IgD-negative memory B cell (primary cell): ENCODE measurements at regions not wholly inside any gene's neighbourhood (a gene's known extent, or its start where the extent isn't known, plus 50 kb on each side); places are given as distances from the start of the nearest gene placed in this dataset.

ENCODE experiments used
- H3K27ac Mint-ChIP-seq, 3 donors: one replicate each; pipeline ENCODE4 v1.8.0; 2020 to 2022; ENCODE audit warnings: mild to moderate bottlenecking in 3 of 3, mixed read lengths in 3 of 3, moderate library complexity in 1 of 3
- H3K27me3 Mint-ChIP-seq: one replicate; pipeline ENCODE4 v1.8.0; 2021; ENCODE audit warnings: mixed read lengths
- H3K36me3 Mint-ChIP-seq: one replicate; pipeline ENCODE4 v1.8.0; 2020; ENCODE audit warnings: mild to moderate bottlenecking, mixed read lengths
- H3K4me1 Mint-ChIP-seq, 3 donors: one replicate each; pipeline ENCODE4 v1.8.0; 2020 to 2022; ENCODE audit warnings: mixed read lengths in 3 of 3, mild to moderate bottlenecking in 1 of 3
- H3K4me3 Mint-ChIP-seq, 4 donors: one replicate each; pipeline ENCODE4 v1.8.0; 2020 to 2022; ENCODE audit warnings: mild to moderate bottlenecking in 4 of 4, mixed read lengths in 4 of 4, moderate library complexity in 3 of 4
- H3K9me3 Mint-ChIP-seq, 3 donors: one replicate each; pipeline ENCODE4 v1.8.0; 2020 to 2021; ENCODE audit warnings: mixed read lengths in 3 of 3, mild to moderate bottlenecking in 1 of 3

DNA sequence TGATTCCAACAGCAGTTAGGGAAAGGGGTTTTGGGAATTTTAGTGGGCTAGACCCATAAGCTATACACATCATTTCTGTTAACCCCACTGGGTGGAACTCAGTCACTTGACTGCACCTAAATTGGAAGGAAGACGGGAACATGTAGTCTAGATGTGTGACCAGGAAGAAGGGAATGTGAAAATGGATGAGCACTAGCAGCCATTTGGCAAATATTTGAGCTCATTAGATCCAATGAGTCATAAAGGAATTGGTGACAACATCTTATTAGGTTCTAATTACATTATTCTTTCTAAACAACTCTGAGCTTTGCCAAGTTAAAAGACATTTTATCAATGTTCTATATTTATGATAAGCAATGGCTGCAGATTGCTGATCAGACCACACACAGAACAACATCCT, 400.6 kb downstream of the IRS1 start:
- Mint-ChIP-seq H3K4me1 (peaks cover 0 to 1% (median 0%) of the 10 kb centered on the region in 3 donors), H3K9me3 (no peaks in the 10 kb centered on the region), H3K27me3 (no peaks in the 10 kb centered on the region), H3K36me3 (no peaks in the 10 kb centered on the region), H3K27ac (no peak overlapping the region), H3K4me3 (no peak overlapping the region)

DNA sequence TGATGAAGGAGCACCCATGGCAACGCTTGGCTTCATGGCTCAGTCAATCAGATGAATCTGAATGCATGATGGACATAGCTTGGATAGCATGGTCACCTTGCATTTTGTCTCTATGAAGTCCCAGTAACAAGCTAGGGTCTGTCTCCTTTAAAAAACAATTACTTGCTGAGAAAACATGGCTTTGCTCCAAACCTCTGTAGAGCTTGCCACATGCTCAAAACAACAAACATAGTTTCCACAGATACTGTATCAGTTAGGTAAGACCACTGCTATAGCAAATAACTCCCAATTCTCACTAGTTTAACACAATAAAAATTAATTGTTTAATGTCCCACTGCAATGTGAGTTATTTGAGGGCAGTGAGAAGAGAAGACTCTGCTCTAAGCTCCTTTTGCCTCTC, 401.0 kb downstream of the IRS1 start:
- Mint-ChIP-seq H3K9me3 (no peaks in the 10 kb centered on the region), H3K27ac (no peak overlapping the region), H3K27me3 (no peaks in the 10 kb centered on the region), H3K36me3 (no peaks in the 10 kb centered on the region), H3K4me3 (no peak overlapping the region), H3K4me1 (peaks cover 0 to 1% (median 0%) of the 10 kb centered on the region in 3 donors)

DNA sequence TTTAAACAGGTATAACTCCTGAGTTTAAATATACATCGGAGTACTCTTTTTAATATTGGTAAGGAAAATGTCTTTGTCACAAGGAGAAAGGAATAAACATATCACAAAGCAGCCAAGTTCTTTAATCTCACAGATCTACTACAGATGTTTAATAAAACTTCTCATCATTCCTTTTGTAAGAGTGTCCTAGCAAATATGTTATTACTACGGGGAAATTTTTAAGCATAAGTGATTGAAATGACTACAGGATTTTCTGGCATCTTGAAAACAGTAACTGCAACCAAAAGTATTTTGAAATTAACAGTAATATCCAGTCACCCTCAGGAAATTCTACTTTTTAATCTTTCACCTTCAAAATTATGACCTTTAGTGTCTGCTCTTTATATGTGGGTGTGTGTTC, 403.1 kb downstream of the IRS1 start:
- H3K4me3 Mint-ChIP-seq = no peak overlapping the region
- no peak overlapping the region for H3K27ac Mint-ChIP-seq
- no peaks in the 10 kb centered on the region for H3K27me3 Mint-ChIP-seq
- peaks cover 0 to 1% (median 0%) of the 10 kb centered on the region in 3 donors for H3K4me1 Mint-ChIP-seq
- no peaks in the 10 kb centered on the region for H3K9me3 Mint-ChIP-seq
- no peaks in the 10 kb centered on the region for H3K36me3 Mint-ChIP-seq

DNA sequence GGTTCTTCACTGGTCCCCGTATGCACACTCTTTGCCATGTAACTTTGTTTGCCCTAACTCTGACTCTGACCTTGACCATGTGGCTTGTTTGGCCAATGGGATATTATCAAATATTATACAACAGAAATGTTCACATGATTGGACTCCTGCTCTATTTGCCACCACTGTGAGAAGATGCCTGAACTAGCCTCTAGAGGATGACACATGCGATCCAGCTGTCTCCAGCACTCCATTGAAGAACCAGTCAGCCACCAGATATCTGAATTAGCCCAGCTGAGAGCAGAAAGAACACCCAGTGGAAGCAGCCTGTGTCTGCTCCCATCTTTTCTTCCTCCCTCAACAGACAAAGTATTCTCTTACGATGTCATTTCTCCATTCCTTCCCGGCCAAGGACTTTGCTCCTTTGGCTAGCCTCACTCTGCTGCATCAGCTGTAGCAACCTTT, 412.1 kb downstream of the IRS1 start:
- Mint-ChIP-seq H3K4me3 (no peak overlapping the region), H3K27me3 (no peaks in the 10 kb centered on the region), H3K9me3 (no peaks in the 10 kb centered on the region), H3K27ac (no peak overlapping the region), H3K36me3 (no peaks in the 10 kb centered on the region), H3K4me1 (no peaks in the 10 kb centered on the region)

DNA sequence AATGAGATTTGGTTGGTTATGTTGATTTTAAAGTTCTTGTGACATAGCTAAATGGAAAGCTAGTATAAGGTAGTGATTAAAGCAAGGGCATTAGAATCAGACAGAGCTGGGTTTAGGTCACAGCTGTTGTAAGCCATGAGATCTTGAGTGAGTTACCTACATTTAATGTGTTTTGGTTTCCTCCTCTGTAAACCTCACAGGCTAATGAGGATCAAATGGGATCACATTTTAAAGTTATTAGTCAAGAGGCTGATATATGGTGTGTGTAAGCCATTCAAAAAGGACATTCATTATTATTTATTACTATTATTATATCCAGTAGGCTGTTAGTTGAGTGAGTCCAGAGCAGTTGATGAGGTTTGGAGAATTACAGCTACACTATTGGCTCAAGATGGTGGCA, 416.2 kb downstream of the IRS1 start:
- no peaks in the 10 kb centered on the region for H3K27me3 Mint-ChIP-seq
- no peaks in the 10 kb centered on the region for H3K4me1 Mint-ChIP-seq
- no peaks in the 10 kb centered on the region for H3K36me3 Mint-ChIP-seq
- H3K9me3 Mint-ChIP-seq = no peaks in the 10 kb centered on the region
- H3K4me3 Mint-ChIP-seq = no peak overlapping the region
- H3K27ac Mint-ChIP-seq = peak overlapping the region in 1 of 3 donors; percentile 28

DNA sequence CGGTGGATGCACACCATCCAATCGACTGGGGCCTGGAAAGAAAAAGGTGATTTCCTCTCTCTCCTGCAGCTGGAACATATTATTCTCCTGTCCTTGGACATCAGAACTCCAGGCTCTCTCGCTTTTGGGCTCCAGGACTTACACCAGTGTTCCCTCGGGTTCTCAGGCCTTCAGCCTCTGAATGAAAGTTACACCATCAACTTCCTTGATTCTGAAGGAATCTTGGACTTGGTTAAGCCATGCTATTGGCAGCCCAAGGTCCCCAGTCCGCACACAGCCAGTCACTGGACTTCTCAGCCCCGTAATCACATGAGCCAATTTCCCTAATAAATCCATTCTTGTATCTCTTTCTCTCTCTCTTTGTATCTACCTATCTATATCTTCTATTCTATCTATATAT, 418.9 kb downstream of the IRS1 start:
- Mint-ChIP-seq H3K4me1 (no peaks in the 10 kb centered on the region), H3K27ac (no peak overlapping the region), H3K36me3 (no peaks in the 10 kb centered on the region), H3K27me3 (peaks cover 2% of the 10 kb centered on the region), H3K9me3 (no peaks in the 10 kb centered on the region), H3K4me3 (no peak overlapping the region)

DNA sequence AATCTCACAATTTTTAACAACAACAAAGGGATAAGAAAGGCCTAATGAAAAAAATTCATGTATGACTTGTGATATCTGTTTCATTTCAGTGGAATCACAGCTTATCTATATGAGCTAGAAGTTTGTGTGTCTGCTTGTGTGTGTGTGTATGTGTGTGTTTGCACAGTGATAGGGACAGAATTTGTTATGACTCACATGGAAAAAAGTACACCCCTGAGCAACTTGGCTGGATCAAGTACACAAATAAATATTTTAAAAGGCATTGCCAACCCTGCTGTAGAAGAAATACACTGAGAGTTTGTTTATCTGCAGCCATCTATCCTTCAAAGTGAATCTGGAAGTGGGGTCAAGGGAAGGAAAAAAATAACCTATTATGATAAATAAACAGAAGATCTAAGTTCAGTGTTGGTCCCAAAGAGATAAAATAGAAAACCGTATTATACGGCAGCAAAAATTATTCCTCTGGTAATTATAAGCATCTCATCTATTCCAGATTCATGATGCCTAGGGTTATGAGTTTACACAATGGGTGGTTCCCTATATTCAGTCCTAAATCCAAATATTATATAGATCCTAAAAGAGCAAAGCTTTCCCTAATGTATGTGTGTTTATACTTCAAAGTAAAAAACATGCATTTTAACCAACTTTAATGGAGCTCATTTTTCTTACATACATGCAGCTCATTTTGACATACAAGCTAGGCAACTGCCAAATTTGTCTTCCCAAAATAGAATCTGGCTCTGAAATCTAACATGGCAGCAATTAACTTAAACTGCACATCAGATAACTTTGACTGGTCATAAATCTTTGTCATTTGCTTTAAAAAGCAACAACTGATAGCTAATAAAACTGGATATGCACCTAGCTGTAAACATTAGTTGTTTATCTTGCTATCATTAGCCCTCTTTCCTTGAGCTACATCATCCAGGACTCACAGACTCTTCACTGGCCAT, 420.6 kb downstream of the IRS1 start:
- Mint-ChIP-seq H3K27ac (no peak overlapping the region), H3K9me3 (no peaks in the 10 kb centered on the region), H3K36me3 (no peaks in the 10 kb centered on the region), H3K4me1 (no peaks in the 10 kb centered on the region), H3K27me3 (peaks cover 2% of the 10 kb centered on the region), H3K4me3 (no peak overlapping the region)

DNA sequence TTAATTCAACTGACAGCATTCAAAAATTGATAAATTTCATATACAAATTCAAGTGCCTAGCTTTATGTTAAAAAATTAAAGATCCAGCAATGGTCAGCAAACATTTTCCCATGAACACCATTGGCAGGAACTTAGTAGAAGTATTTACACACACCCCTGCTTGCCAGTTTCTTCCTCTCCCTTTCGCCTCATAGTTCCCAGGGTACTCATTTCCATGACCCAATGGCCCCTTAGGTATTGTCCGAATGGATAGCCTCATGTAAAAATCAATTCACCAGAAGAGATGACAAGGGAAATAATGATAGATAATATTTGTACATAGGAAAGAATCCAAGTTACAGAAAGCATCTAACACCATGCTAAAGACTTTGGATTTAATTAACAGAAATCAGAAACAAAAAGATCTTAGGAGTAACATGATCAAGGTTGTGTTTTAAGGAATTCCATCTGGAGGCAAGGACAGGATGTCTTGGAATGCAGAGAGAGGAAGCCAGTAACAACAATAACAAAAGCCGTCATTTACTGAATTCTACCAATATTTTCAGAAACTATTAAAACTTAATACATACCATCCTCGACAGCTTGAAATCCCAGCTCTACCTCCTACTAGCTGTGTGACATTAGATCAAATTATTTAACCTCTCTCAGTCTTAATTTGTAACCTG, 423.0 kb downstream of the IRS1 start:
- peaks cover 2% of the 10 kb centered on the region for H3K27me3 Mint-ChIP-seq
- no peak overlapping the region for H3K27ac Mint-ChIP-seq
- no peak overlapping the region for H3K4me3 Mint-ChIP-seq
- no peaks in the 10 kb centered on the region for H3K4me1 Mint-ChIP-seq
- no peaks in the 10 kb centered on the region for H3K9me3 Mint-ChIP-seq
- H3K36me3 Mint-ChIP-seq = no peaks in the 10 kb centered on the region

DNA sequence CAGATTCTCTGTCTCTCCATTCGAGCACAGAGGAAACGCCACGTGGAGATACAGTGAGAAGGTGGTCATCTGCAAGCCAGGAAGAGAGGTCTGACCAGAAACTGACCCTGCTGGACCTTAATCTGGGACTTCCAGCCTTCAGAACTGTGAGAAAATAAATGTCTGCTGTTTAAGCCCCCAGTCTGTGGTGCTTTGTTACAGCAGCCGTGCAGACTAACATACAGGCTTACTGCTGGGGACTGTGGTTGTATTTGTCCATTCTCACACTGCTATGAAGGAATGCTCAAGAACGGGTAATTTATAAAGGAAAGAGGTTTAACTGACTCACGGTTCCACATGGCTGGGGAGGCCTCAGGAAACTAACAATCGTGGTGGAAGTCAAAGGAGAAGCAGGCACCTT, 432.7 kb downstream of the IRS1 start:
- H3K27ac Mint-ChIP-seq = peak overlapping the region in 1 of 3 donors; percentile 24
- H3K4me1 Mint-ChIP-seq = peaks cover 0 to 3% (median 1%) of the 10 kb centered on the region in 3 donors
- H3K9me3 Mint-ChIP-seq = no peaks in the 10 kb centered on the region
- H3K27me3 Mint-ChIP-seq = peaks cover 6% of the 10 kb centered on the region
- peaks cover 2% of the 10 kb centered on the region for H3K36me3 Mint-ChIP-seq
- H3K4me3 Mint-ChIP-seq = no peak overlapping the region

DNA sequence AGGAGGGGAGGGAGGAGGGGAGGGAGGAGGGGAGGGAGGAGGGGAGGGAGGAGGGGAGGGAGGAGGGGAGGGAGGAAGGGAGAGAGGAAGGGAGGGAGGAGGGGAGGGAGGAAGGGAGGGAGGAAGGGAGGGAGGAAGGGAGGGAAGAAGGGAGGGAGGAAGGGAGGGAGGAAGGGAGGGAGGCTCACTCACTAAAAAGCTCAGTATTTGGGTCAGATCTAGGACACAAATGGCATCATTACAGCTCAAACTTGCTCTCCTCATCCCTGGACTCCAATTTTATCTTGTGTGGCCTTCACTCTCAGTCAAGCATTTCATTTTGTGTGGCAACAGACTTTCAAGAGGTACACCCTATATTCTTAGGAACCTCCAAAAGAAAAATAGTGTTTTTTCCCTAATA, 435.4 kb downstream of the IRS1 start:
- Mint-ChIP-seq H3K9me3 (peaks cover 0 to 2% (median 2%) of the 10 kb centered on the region in 3 donors), H3K4me3 (no peak overlapping the region), H3K4me1 (peaks cover 0 to 3% (median 3%) of the 10 kb centered on the region in 3 donors), H3K36me3 (no peaks in the 10 kb centered on the region), H3K27ac (no peak overlapping the region), H3K27me3 (peaks cover 5% of the 10 kb centered on the region)

DNA sequence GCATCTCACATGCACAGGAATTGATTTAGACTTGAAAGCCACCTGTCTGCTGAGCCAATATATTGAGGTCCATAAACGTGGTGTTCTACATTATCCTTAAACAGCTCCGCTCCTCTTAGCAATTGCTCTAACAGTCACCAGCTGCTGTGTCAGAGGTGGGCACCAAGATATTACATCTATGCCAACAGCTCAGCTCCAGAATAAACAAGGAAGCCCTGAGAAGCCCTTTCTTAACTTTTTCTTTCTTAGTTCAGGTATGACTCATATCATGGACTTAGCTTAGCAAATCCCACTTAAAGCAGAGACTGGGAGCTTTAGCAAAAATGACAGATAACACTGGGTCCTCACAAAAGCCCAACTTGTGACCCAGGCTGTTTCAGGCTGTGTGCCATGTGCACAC, 436.6 kb downstream of the IRS1 start:
- Mint-ChIP-seq H3K9me3 (peaks cover 0 to 2% (median 2%) of the 10 kb centered on the region in 3 donors), H3K27me3 (peaks cover 5% of the 10 kb centered on the region), H3K4me1 (peaks cover 0 to 3% (median 3%) of the 10 kb centered on the region in 3 donors), H3K36me3 (no peaks in the 10 kb centered on the region), H3K4me3 (no peak overlapping the region), H3K27ac (no peak overlapping the region)

DNA sequence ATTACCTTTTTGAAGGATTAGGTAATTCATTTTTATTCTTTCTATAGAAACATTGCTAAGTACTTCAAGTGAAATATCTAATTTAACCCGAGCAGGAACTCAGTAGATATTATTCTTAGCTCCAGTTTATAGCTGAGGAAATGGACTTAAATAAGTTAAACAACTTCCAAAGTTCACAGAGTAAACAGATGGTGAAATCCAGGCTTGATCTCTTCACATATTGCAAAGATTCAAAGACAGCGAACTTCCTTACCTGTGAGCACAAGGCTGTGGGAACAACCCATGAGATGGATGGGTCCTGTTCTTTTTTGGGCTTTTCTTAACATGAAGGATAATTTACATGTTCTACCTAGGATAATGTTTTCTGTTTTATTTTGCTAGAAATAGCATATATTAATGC, 439.0 kb downstream of the IRS1 start:
- Mint-ChIP-seq H3K9me3 (peaks cover 0 to 2% (median 2%) of the 10 kb centered on the region in 3 donors), H3K36me3 (no peaks in the 10 kb centered on the region), H3K27me3 (peaks cover 2% of the 10 kb centered on the region), H3K4me3 (no peak overlapping the region), H3K27ac (no peak overlapping the region), H3K4me1 (peaks cover 0 to 3% (median 3%) of the 10 kb centered on the region in 3 donors)

DNA sequence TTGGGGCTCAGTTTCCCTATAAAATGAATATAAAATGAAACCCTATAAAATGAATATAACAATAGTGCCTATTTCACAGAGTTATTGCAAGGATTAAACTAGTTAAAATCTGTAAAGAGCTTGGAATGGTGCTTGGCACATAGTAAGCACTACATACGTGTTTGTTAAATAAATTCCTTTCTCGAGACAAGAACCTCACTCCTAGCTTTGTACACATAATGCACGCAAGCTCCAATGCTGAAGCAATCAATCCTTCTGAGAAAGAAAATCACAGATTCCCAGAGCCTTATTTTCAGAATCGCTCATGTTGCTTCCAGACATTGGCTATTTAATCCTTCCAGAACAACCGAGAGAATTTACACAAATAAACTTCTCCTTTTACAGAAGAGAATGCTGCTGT, 440.9 kb downstream of the IRS1 start:
- Mint-ChIP-seq H3K4me3 (no peak overlapping the region), H3K27me3 (peaks cover 4% of the 10 kb centered on the region), H3K27ac (no peak overlapping the region), H3K9me3 (peaks cover 0 to 2% (median 2%) of the 10 kb centered on the region in 3 donors), H3K4me1 (peaks cover 0 to 3% (median 2%) of the 10 kb centered on the region in 3 donors), H3K36me3 (no peaks in the 10 kb centered on the region)

DNA sequence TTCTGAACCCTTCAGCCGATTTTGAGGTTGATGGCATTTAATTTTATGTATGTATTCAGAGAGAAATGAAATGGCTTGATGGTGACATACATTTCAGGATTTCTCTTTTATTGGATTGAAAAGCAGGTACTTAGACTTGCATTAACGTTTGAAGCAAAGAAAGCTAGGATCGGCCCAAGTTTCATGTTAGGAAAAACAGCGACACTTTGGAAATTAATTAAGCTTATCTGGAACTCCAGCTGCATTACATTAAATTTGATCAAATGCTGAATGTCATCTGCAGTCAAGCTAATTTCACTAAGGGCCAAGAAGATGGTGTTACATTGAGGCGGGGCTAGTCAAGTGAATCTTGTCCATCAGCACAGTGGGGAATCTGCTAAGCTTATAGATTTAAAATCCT, 441.8 kb downstream of the IRS1 start:
- Mint-ChIP-seq H3K36me3 (no peaks in the 10 kb centered on the region), H3K4me3 (no peak overlapping the region), H3K4me1 (peaks cover 0 to 3% (median 0%) of the 10 kb centered on the region in 3 donors), H3K27ac (no peak overlapping the region), H3K9me3 (peaks cover 0 to 2% (median 2%) of the 10 kb centered on the region in 3 donors), H3K27me3 (peaks cover 4% of the 10 kb centered on the region)

DNA sequence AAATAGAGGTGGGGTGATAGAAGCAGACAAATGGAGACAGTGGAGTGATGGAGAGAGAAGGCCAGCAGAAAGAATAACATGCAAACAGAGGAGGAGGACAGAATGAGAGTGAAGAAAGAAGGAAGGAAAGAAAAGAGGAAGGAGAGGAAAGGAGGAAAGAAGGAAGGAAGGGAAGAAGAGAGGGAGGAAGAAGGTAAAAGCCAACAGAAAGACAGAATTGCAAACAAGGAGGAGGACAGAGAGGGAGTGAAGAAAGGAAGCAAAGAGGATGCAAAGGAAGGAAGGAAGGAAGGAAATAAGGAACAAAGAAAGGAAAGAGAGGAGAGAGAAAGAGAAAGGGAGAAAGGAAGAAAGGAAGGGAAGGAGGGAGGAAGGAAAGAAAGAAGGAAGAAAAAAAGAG, 444.0 kb downstream of the IRS1 start:
- Mint-ChIP-seq H3K4me3 (no peak overlapping the region), H3K27ac (no peak overlapping the region), H3K36me3 (no peaks in the 10 kb centered on the region), H3K4me1 (peaks cover 0 to 3% (median 0%) of the 10 kb centered on the region in 3 donors), H3K9me3 (no peaks in the 10 kb centered on the region), H3K27me3 (peaks cover 4% of the 10 kb centered on the region)
